Endothelial cell (in vitro differentiated cells): ENCODE measurements at regions not wholly inside any gene's neighbourhood (a gene's known extent, or its start where the extent isn't known, plus 50 kb on each side); places are given as distances from the start of the nearest gene placed in this dataset.

ENCODE experiments used
- DNase-seq: peaks from one replicate; pipeline ENCODE4 v3.0.0; 2021; ENCODE audit warnings: low spot score
- H3K27ac Mint-ChIP-seq: one replicate; pipeline ENCODE4 v1.8.0; 2021; ENCODE audit warnings: mixed read lengths, inconsistent platforms; ENCODE audit not compliant: unreplicated experiment
- H3K27me3 Mint-ChIP-seq: one replicate; pipeline ENCODE4 v1.8.0; 2021; ENCODE audit warnings: mild to moderate bottlenecking, moderate library complexity, mixed read lengths, inconsistent platforms; ENCODE audit not compliant: unreplicated experiment
- H3K36me3 Mint-ChIP-seq: one replicate; pipeline ENCODE4 v1.8.0; 2021; ENCODE audit warnings: mild to moderate bottlenecking, low read depth, mixed read lengths, inconsistent platforms; ENCODE audit not compliant: unreplicated experiment
- H3K4me1 Mint-ChIP-seq: one replicate; pipeline ENCODE4 v1.8.0; 2021; ENCODE audit warnings: mild to moderate bottlenecking, mixed read lengths, inconsistent platforms; ENCODE audit not compliant: unreplicated experiment
- H3K4me3 Mint-ChIP-seq: one replicate; pipeline ENCODE4 v1.8.0; 2021; ENCODE audit warnings: mild to moderate bottlenecking, mixed read lengths, inconsistent platforms; ENCODE audit not compliant: unreplicated experiment
- H3K9me3 Mint-ChIP-seq: one replicate; pipeline ENCODE4 v1.8.0; 2021; ENCODE audit warnings: mixed read lengths, inconsistent platforms; ENCODE audit not compliant: unreplicated experiment
- TF ChIP-seq, protein P1 (sequence below): fragments of 200-600 bp; sonication (generic); IDR thresholded peaks from one replicate; pipeline ENCODE4 v1.5.0; 2021; ENCODE audit warnings: antibody characterized with exemption; ENCODE audit not compliant: unreplicated experiment

DNA sequence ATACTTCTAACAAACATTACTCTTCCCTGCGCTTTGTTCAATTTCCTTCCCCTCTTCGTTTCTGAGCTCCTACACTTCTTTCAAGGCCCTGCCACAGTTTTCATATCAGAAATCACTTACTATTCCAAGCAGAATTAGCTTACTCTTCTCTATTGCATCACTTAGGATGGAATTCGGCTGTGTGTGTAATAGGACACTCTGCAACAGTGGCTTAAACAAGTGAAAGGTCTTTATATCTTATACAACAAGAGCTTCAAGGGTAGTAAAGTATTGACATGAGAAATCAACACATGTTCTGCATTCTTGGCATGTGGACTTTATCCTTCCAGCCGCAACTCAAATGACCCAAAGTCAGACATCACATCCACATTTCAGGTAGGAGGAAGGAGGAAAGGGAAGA, 279.6 kb downstream of the PCDH20 start:
- H3K27ac Mint-ChIP-seq, result no peak overlapping the region
- no peaks in the 10 kb centered on the region for H3K9me3 Mint-ChIP-seq
- H3K4me1 Mint-ChIP-seq, result no peaks in the 10 kb centered on the region
- TF ChIP-seq, protein P1, sequence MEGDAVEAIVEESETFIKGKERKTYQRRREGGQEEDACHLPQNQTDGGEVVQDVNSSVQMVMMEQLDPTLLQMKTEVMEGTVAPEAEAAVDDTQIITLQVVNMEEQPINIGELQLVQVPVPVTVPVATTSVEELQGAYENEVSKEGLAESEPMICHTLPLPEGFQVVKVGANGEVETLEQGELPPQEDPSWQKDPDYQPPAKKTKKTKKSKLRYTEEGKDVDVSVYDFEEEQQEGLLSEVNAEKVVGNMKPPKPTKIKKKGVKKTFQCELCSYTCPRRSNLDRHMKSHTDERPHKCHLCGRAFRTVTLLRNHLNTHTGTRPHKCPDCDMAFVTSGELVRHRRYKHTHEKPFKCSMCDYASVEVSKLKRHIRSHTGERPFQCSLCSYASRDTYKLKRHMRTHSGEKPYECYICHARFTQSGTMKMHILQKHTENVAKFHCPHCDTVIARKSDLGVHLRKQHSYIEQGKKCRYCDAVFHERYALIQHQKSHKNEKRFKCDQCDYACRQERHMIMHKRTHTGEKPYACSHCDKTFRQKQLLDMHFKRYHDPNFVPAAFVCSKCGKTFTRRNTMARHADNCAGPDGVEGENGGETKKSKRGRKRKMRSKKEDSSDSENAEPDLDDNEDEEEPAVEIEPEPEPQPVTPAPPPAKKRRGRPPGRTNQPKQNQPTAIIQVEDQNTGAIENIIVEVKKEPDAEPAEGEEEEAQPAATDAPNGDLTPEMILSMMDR, result no peak
- no peak for DNase-seq
- H3K4me3 Mint-ChIP-seq, result no peak overlapping the region
- H3K36me3 Mint-ChIP-seq, result no peaks in the 10 kb centered on the region
- H3K27me3 Mint-ChIP-seq, result no peaks in the 10 kb centered on the region

DNA sequence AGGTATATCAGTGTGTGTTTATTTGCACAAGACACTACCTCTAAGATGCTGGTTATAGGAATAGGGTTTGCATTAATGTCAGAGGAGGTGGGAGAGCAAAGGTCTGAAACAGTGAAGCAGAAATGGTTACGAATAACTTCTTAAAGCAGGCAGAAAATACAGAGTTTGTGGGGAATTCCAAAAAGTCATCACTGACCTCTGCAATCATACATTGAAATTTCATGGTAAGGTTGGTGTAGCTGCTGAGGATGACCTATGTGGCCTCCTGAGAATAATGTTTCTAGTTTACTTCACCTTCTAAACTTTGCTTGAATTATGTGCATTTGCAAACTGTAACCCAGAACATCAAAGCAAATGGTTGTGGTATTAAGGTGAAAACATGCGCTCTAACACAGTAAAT, 280.1 kb downstream of the PCDH20 start:
- Mint-ChIP-seq H3K9me3 (no peaks in the 10 kb centered on the region), H3K27ac (no peak overlapping the region), H3K4me3 (no peak overlapping the region), H3K4me1 (no peaks in the 10 kb centered on the region), H3K36me3 (no peaks in the 10 kb centered on the region), H3K27me3 (no peaks in the 10 kb centered on the region)
- DNase-seq, result no peak
- TF ChIP-seq, protein P1, result no peak

DNA sequence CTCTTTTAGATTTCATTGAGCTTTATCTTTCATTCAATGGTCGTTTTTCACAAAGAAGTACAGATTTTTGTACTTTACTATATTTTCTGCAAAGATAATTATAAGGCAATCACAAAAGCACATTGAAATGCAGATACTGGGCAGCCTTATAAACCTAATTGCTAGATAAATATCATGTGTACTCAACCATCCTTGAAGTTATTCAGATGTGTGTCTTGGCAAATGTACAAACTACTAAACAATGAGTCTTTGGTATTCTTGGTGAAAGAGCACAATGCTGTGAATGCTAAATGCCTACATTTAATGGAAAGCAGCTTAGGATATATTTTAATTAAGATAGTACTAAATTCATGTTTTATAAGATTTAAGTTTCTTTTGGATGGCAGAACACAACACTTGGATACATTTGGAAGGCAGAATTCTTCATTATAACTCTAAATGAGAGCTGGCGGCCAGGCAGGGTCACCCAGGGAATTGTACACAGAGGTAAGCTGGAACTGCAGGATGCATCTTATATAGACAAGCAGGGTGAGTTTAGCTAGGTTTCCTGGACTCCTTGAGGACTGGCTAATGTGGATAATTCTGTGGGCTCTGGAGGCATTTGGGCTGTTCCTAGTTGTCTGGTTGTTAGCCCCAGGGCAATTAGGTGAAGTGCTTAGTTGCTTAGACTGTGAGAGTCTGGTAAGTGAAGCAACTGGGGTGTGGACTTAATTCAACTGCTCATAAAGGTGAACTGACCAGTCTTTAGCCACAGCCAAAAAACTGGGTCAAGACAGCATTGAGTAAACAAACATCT, 286.6 kb downstream of the PCDH20 start:
- Mint-ChIP-seq H3K4me3 (no peak overlapping the region), H3K27me3 (peaks cover 2% of the 10 kb centered on the region), H3K4me1 (no peaks in the 10 kb centered on the region), H3K36me3 (no peaks in the 10 kb centered on the region), H3K27ac (no peak overlapping the region), H3K9me3 (no peaks in the 10 kb centered on the region)
- TF ChIP-seq, protein P1, result no peak
- DNase-seq, result no peak

DNA sequence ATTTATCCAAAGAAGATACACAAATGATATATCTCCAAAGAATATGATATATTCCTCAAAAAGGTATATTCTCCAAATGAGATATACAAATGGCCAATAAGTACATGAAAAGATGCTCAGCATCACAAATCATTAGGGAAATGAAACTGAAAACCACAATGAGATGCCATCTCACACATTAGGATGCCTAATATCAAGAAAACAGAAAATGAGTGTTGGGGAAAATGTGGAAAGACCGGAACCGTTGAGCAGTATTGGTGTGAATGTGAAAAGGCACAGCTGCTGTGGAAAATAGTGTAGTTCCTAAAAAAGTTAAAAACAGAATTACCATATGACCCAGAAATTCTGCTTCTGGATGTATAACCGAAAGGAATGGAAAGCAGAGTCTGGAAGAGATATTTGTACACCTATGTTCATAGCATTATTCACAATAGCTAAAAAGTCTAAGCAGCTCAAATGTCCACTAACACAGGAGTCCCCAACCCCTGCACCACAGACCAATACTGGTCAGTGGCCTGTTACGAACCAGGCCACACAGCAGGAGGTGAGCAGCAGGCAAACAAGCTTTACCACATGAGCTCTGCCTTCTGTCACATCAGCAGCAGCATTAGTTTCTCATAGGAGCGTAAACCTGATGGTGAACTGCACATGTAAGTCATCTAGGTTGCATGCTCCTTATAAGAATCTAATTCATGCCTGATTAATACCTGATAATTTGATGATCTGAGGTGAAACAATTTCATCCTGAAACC, 291.9 kb downstream of the PCDH20 start:
- Mint-ChIP-seq H3K27me3 (peaks cover 2% of the 10 kb centered on the region), H3K36me3 (no peaks in the 10 kb centered on the region)

More for the DNA sequence above, 291.9 kb downstream of the PCDH20 start:
- Mint-ChIP-seq H3K4me3 (no peak overlapping the region), H3K9me3 (no peaks in the 10 kb centered on the region), H3K4me1 (no peaks in the 10 kb centered on the region), H3K27ac (no peak overlapping the region)
- TF ChIP-seq, protein P1, result no peak
- no peak for DNase-seq
